Lower leg skin (tissue), 3 donors: ENCODE measurements at regions not wholly inside any gene's neighbourhood (a gene's known extent, or its start where the extent isn't known, plus 50 kb on each side); places are given as distances from the start of the nearest gene placed in this dataset.

Source experiments
- CTCF ChIP-seq, 3 donors: fragments of 450-650 bp; IDR thresholded peaks; one replicate each; pipeline ENCODE4 v1.5.1; 2016; ENCODE audit warnings: antibody characterized with exemption in 3 of 3, mild to moderate bottlenecking in 3 of 3, moderate library complexity in 2 of 3
- POLR2A ChIP-seq, 2 donors: fragments of 450-650 bp; IDR thresholded peaks; one replicate each; pipeline ENCODE4 v1.6.1; 2016 to 2017; ENCODE audit warnings: antibody characterized with exemption in 2 of 2, mild to moderate bottlenecking in 1 of 2, moderate library complexity in 1 of 2

GRCh38 chr10:109218207-109218606, 705.1 kb downstream of the XPNPEP1 start:
- TF ChIP-seq POLR2A (IDR thresholded peaks at IDR 0.05) (no peak), CTCF (IDR thresholded peaks at IDR 0.05) (no peak)
